HG02642 (cell line): ENCODE measurements at regions not wholly inside any gene's neighbourhood (a gene's known extent, or its start where the extent isn't known, plus 50 kb on each side); places are given as distances from the start of the nearest gene placed in this dataset.

Source experiments
- ATAC-seq: cut with Tn5 transposase; IDR thresholded peaks from one replicate; pipeline ENCODE4 v1.9.1; 2021; ENCODE audit warnings: mild to moderate bottlenecking; ENCODE audit not compliant: unreplicated experiment, poor library complexity

DNA sequence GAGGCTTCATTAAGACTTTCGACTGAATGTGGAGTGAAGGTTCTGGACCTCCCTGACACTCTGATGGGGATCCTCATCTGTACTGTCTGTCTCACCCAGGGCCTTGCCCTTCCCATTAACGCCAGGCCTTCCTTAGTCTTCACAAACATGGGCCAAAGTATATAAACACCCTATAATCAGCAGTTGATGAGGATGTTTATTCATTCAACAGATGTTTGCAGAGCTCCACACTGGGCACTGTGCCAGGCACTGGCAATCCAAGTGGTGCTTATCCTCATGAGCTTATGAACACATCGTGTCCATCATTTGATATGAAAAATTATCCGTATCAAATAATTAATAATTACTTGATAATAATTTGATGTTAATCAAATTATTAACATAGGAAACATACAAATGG lies 454.4 kb downstream of the FUT8 start:
- ATAC-seq, result no peak

GRCh38 chr14:65867333-65867732 lies 454.8 kb downstream of the FUT8 start:
- no peak for ATAC-seq

DNA sequence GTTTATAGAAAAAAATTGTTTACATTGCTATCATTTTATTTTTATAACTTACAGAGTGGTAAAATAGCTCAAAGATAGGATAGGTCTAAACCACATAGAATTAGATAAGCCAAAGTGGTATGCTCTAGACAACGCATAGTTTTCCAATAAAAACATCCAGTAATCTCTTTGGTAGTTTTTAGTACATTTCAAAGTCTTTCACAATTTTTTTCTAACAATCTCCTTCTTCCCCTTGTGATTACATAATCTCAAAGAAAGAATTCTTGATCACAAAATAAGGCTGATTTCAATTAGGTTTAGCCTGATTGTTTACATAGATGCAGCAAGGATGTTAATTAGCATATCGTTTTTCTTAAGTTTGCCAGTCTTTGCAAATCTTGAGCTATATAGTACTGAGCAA lies 460.0 kb downstream of the FUT8 start:
- no peak for ATAC-seq

- no peak for ATAC-seq
These were observed 464.6 kb downstream of the FUT8 start for GRCh38 chr14:65877166-65877565.

- ATAC-seq, result no peak
These were observed 465.1 kb downstream of the FUT8 start for GRCh38 chr14:65877624-65878023.

DNA sequence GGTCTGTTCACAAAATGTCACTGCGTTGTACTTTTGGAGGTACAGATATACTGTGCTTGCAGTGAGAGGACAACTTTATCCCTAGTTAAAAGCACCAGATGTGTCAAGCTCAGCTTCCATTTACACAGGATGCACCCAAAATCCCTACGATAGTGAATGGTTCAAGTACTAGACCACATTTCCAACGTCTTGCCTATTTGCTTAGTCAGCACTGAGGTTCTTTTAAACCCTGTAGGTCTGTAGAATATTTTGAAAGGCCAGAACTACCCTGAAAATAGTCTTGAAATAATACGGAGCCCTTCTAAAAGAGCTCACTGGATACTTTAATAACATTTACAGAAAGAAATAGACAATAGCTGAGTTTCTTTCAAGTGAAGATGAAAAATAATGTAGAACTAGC lies 466.1 kb downstream of the FUT8 start:
- ATAC-seq, result no peak

DNA sequence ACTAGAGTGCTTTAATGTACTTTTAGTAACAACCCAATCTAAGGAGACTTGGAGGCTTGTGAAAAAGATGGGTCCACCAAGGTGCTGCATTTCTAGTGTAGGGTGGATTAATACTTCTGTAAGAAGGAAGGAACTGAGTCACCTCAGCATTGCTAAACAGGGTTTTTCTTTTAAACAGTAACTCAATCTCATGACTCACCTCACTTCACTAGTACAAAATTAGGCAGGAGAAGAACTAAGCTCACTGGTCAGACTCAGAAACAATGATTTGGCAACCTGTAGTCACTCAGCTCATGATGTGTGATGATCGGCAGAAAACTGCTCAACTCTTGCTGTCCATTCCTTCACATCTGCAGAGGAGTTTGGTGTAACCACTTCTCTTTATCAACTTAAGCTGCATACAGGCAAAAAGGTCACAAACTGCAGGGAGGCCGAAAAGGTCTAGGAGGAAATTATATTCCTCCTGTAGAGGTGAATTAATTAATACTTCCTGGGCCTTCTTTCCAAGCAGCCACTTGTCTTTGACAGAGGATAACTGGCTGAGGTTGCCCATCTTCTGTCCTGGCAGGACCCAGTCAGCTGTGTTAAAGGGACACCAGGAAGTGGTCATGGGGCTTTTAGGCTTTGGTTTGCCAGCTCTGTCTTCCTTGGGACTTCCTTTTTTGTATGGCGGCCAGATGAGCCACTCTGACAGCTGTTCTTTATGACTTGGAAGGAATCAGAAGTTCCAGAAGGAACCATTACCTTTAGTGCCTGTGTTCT lies 466.9 kb downstream of the FUT8 start:
- ATAC-seq, result no peak

- ATAC-seq, result no peak
These were observed 468.0 kb downstream of the FUT8 start for GRCh38 chr14:65880507-65880906.

DNA sequence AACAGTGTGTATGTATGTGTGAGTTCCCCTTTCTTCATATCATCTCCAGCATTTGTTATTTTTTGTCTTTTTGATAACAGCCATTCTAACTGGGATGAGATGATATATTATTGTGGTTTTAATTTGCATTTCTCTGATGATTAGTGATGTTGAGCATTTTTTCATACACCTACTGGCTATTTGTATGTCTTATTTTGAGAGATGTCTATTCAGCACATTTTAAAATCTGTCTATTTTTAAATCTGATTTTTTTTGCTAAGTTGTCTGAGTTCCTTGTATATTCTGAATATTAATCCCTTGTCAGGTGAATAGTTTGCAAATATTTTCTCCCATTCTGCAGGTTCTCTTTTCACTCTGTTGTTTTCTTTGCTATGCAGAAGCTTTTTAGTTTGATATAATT lies 469.1 kb downstream of the FUT8 start:
- no peak for ATAC-seq

DNA sequence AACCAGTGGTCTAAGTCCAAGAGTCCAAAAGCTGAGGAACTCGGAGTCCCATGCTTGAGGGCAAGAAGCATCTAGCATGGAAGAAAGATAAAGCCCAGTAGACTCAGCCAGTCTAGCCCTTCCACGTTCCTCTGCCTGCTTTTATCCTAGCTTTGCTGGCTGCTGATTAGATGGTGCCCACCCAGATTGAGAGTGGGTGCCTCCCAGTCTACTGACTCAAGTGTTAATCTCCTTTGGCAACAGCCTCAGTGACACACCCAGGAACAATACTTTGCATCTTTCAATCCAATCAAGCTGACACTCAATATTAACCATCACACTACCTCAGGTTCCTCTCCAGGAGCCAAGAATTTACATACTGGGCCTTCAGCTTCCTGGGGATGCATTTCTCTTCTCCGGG lies 476.1 kb downstream of the FUT8 start:
- no peak for ATAC-seq

- ATAC-seq, result no peak
These were observed 479.8 kb downstream of the FUT8 start for GRCh38 chr14:65892315-65892714.

DNA sequence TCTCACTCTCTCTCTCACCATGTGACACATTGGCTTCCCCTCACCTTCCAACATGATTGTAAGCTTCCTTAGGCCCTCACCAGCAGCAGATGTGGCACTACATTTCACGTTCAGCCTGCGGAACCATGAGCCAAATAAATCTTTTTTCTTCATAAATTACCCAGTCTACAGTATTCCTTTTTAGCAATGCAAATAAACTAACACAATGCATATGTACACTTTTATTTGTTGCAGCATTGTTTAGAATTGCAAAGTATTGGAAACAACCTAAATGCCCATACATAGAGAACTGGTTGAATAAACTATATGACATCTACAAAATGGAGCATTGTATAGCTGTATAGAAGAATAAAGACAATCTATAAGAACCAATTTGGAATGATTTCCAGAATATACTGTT lies 487.6 kb downstream of the FUT8 start:
- ATAC-seq, result no peak

GRCh38 chr14:65901595-65901994 lies 489.1 kb downstream of the FUT8 start:
- no peak for ATAC-seq

- ATAC-seq, result no peak
These were observed 492.5 kb downstream of the FUT8 start for GRCh38 chr14:65904988-65905387.

DNA sequence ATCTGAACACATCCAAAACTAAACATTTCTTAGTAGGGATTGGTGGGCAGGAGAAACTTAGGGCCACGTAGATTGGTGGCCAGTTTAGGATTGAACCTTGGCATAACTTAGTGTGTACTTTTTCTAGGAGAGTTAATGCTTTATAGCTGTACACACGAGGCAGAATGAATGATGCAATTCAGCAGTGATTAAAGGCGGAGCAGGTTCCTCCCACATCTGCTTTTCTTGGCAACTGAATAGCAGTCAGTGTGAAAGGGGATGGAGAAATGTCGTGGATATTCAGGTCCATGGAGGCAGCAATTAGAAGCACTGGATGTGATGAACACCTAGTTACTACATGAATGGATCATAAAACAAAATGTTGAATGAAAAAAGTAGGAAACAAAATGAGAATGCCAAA lies 493.8 kb downstream of the FUT8 start:
- ATAC-seq, result no peak

DNA sequence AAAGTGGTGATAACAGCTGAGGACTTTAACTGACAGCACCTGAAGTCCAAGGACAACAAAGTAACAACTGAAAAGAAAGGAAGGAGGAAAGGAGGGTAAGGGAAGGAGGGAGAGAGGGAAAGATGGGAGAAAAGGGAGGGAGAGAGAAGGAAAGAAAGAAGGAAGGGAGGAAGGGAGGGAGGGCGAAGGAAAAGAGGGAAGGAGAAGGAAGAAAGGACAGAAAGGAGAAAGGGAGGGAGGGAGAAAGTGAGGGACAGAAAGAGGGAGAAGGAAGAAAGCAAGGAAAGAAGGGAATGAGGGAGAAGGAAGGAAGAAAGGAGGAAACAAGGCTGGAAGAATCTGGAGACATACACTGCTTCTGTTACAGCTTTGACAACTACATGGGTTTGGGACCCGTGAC lies 494.4 kb downstream of the FUT8 start:
- ATAC-seq, result no peak

DNA sequence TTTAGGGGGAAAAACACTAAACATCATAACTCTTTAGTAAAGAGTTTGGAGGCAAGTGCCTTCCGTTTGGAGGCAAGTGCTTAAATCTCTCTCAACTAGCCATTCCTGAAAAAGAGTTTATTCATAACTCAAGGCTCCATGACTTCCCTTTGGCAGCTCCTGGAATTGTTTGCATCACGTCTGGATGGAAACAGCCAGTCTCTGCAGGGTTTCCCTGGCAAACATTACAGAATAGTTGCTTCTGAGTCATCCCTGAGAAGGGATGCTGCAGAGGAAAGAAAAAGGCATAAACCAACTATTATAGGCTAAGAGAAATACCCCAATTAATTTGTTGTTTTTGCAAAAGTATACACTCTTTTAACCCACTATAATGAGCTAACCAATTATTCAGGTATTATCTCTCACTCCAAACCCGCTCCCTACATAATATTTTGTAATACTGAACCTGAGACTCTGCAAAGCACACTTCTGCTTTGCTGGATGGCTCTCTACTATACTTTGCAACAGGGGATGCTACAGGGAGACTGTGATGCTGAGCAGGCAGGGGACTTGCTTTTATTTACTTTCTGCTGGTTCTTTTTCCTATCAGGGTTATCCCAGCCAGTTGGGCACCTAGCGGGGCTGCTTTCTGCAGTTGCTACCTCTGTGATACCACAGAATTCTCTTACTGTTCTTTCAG lies 497.7 kb downstream of the FUT8 start:
- ATAC-seq, result no peak

- no peak for ATAC-seq
These were observed 502.6 kb downstream of the FUT8 start for GRCh38 chr14:65915125-65915524.

DNA sequence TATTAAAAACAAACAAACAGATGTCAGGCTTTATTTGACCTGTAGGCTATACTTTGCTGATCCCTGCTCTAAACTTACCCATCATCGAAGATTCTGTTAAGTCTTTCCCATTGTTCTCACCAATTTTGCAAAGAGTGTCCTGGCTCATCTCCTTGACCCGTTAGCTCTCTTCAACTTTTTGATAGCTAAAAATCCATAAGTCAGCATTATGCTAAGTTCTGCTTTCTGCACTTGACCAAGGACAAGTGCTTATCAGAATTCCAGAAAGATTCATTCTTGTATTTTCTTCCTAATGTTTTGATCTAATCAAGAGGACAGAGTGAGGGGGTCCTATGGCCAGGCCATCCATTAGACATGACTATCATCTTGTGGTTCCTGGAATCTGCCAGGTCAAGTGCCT lies 503.5 kb downstream of the FUT8 start:
- ATAC-seq, result no peak

GRCh38 chr14:65920996-65921395 lies 508.5 kb downstream of the FUT8 start:
- ATAC-seq, result no peak

- no peak for ATAC-seq
These were observed 509.6 kb downstream of the FUT8 start for GRCh38 chr14:65922142-65922541.

DNA sequence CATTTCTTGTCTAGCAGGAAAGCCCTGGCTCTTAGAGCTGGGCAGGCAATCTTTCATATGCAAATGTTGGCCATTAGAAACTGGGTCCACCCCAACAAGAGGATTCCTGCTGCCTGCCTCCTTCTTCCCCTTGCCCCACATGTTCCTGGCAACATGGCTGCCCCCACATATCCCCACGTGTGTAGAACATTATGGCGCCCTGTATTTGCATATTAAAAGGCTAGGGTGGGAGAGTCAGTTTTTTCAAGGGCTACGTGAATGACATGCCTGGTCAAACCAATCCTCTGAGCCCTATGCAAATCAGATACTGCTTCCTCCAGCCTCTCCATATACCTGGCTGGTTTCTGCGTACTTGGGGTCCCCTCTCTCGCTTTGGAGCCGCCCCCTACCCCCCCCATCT lies 514.0 kb downstream of the FUT8 start:
- no peak for ATAC-seq
